ENCODE measurements at regions not wholly inside any gene's neighbourhood (a gene's known extent, or its start where the extent isn't known, plus 50 kb on each side); places are given as distances from the start of the nearest gene placed in this dataset.
A peak's percentile ranks its signal among the peaks of the same experiment; 100 is the strongest.

- no peak for DNase-seq
These were observed 463.1 kb upstream of the NEGR1 start for GRCh38 chr1:72745413-72745812.

GRCh38 chr1:72734415-72734814 is 452.1 kb upstream of the NEGR1 start:
- DNase-seq, result no peak

GRCh38 chr1:72724951-72725861 is 442.9 kb upstream of the NEGR1 start:
- DNase-seq, result no peak

- DNase-seq, result no peak
These were observed 423.6 kb upstream of the NEGR1 start for GRCh38 chr1:72705921-72706320.

GRCh38 chr1:72704841-72705477 is 422.6 kb upstream of the NEGR1 start:
- no peak for DNase-seq

GRCh38 chr1:72697410-72697809 is 415.1 kb upstream of the NEGR1 start:
- no peak for DNase-seq

- no peak for DNase-seq
These were observed 411.6 kb upstream of the NEGR1 start for GRCh38 chr1:72693899-72694298.

GRCh38 chr1:72693376-72693775 is 411.0 kb upstream of the NEGR1 start:
- DNase-seq, result no peak

- DNase-seq, result no peak
These were observed 408.5 kb upstream of the NEGR1 start for GRCh38 chr1:72690871-72691270.

GRCh38 chr1:72678683-72679082 is 396.3 kb upstream of the NEGR1 start:
- no peak for DNase-seq

GRCh38 chr1:72670902-72671301 is 388.6 kb upstream of the NEGR1 start:
- no peak for DNase-seq

- no peak for DNase-seq
These were observed 380.6 kb upstream of the NEGR1 start for GRCh38 chr1:72662918-72663317.

- no peak for DNase-seq
These were observed 368.6 kb upstream of the NEGR1 start for GRCh38 chr1:72650843-72651435.

- peak; percentile 51 for DNase-seq
These were observed 367.7 kb upstream of the NEGR1 start for GRCh38 chr1:72649991-72650390.

GRCh38 chr1:72649211-72649888 is 367.0 kb upstream of the NEGR1 start:
- no peak for DNase-seq

GRCh38 chr1:72648465-72648864 is 366.1 kb upstream of the NEGR1 start:
- DNase-seq, result no peak

GRCh38 chr1:72643142-72643541 is 360.8 kb upstream of the NEGR1 start:
- DNase-seq, result no peak

GRCh38 chr1:72637593-72637992 is 355.3 kb upstream of the NEGR1 start:
- DNase-seq, result no peak

- DNase-seq, result no peak
These were observed 354.3 kb upstream of the NEGR1 start for GRCh38 chr1:72636631-72637030.

- no peak for DNase-seq
These were observed 353.4 kb upstream of the NEGR1 start for GRCh38 chr1:72635719-72636118.

- DNase-seq, result no peak
These were observed 352.6 kb upstream of the NEGR1 start for GRCh38 chr1:72634946-72635345.

- no peak for DNase-seq
These were observed 349.1 kb upstream of the NEGR1 start for GRCh38 chr1:72631449-72631848.

- DNase-seq, result peak; percentile 22
These were observed 341.0 kb upstream of the NEGR1 start for GRCh38 chr1:72623299-72623708.

All from right hindlimb (tissue), 1 donor.